BLaER1 (cell line): ENCODE measurements at regions not wholly inside any gene's neighbourhood (a gene's known extent, or its start where the extent isn't known, plus 50 kb on each side); places are given as distances from the start of the nearest gene placed in this dataset.

Experiments
- H3K27ac ChIP-seq: shearing (Covaris generic); formaldehyde crosslinking; 2 replicates; pipeline ENCODE4 v1.8.1; 2022
- H3K27me3 ChIP-seq: shearing (Covaris generic); formaldehyde crosslinking; 2 replicates; pipeline ENCODE4 v1.8.1; 2022
- H3K36me3 ChIP-seq: shearing (Covaris generic); formaldehyde crosslinking; 2 replicates; pipeline ENCODE4 v1.8.1; 2022
- H3K4me1 ChIP-seq: shearing (Covaris generic); formaldehyde crosslinking; 2 replicates; pipeline ENCODE4 v1.8.1; 2022
- H3K4me2 ChIP-seq: shearing (Covaris generic); formaldehyde crosslinking; 2 replicates; pipeline ENCODE4 v1.8.1; 2022
- H3K4me3 ChIP-seq: shearing (Covaris generic); formaldehyde crosslinking; 2 replicates; pipeline ENCODE4 v1.8.1; 2022
- H3K9ac ChIP-seq: shearing (Covaris generic); formaldehyde crosslinking; 2 replicates; pipeline ENCODE4 v1.8.1; 2022
- H3K9me3 ChIP-seq: shearing (Covaris generic); formaldehyde crosslinking; 2 replicates; pipeline ENCODE4 v1.8.1; 2022
- H4K20me1 ChIP-seq: shearing (Covaris generic); formaldehyde crosslinking; 2 replicates; pipeline ENCODE4 v1.8.1; 2022
- Cebpa-rat ChIP-seq: shearing (Covaris generic); IDR thresholded peaks from 2 replicates; pipeline ENCODE4 v1.8.1; 2022

DNA sequence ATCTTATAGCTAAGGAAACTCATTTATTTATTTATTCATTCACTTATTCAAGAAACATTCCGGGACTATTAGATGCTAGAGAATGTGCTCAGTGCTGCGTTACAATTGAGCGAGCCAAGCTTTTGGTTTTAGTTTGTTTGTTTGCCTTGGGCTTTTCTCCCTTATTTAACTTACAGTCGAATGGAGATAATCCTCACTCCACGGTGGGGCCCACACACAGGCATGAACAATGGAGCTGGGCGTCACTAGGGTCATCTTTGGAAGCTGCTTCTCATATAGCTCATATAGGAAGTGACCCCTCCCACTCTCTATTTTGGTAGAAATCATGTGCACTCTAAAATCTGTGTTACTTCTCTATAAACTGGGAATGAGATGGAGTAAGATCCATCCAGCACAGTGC, 210.0 kb downstream of the TMEM114 start:
- H3K9ac ChIP-seq = no peak overlapping the region
- H3K36me3 ChIP-seq = no peaks in the 10 kb centered on the region
- H3K27me3 ChIP-seq = no peaks in the 10 kb centered on the region
- H4K20me1 ChIP-seq = no peaks in the 10 kb centered on the region
- peaks cover 11% of the 10 kb centered on the region for H3K4me1 ChIP-seq
- no peaks in the 10 kb centered on the region for H3K9me3 ChIP-seq
- H3K4me3 ChIP-seq = no peak overlapping the region
- no peak overlapping the region for H3K4me2 ChIP-seq
- no peak overlapping the region for H3K27ac ChIP-seq
- no peak for TF ChIP-seq Cebpa-rat

DNA sequence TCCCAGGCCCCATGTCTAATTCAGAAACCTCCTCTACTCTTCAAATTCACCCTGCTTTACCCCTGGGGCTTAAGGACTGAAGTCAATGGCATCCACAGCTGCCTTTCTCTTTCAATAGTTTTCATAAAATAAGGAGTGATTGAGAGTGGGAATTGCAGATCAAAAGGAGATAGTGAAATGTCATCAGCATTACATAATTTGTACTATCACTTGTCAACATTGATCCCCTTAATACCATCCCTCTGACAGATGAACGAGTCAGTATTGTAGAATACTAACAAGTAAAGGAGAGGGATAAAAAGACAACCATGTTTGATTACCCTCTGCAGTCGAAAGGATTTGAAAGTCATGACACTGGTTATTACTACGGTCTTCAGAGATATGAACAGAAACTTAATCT, 212.4 kb downstream of the TMEM114 start:
- no peaks in the 10 kb centered on the region for H3K9me3 ChIP-seq
- H3K27me3 ChIP-seq = no peaks in the 10 kb centered on the region
- H3K4me1 ChIP-seq = no peaks in the 10 kb centered on the region
- H3K4me3 ChIP-seq = no peak overlapping the region
- H3K36me3 ChIP-seq = no peaks in the 10 kb centered on the region
- no peak overlapping the region for H3K9ac ChIP-seq
- no peak overlapping the region for H3K27ac ChIP-seq
- TF ChIP-seq Cebpa-rat = no peak
- H4K20me1 ChIP-seq = no peaks in the 10 kb centered on the region
- H3K4me2 ChIP-seq = no peak overlapping the region

DNA sequence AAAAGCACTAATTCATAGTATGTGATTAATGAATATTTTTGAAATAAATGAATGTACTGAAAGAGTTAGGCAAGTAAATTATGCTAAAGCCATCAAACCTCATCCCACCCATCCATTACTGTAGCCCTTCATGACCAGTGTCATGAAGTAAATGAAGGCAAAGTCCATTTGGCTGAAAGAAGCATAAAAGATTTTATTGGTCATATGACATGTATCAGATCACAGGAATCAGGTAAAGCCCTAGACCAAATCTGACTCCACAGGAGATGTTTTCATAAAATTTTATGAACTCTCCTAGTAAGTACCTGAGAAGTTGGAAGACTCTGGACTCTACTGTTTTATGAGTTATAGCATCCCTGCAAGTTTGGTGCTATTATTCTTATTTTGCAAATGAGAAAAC, 213.5 kb downstream of the TMEM114 start:
- H3K27me3 ChIP-seq = no peaks in the 10 kb centered on the region
- no peak overlapping the region for H3K27ac ChIP-seq
- H3K4me1 ChIP-seq = no peaks in the 10 kb centered on the region
- H3K9me3 ChIP-seq = 0 out of 2 replicates have a peak, but pooled peaks cover 3% of the 10 kb centered on the region
- no peak overlapping the region for H3K4me2 ChIP-seq
- no peaks in the 10 kb centered on the region for H3K36me3 ChIP-seq
- H4K20me1 ChIP-seq = no peaks in the 10 kb centered on the region
- no peak for TF ChIP-seq Cebpa-rat
- no peak overlapping the region for H3K4me3 ChIP-seq
- H3K9ac ChIP-seq = no peak overlapping the region

DNA sequence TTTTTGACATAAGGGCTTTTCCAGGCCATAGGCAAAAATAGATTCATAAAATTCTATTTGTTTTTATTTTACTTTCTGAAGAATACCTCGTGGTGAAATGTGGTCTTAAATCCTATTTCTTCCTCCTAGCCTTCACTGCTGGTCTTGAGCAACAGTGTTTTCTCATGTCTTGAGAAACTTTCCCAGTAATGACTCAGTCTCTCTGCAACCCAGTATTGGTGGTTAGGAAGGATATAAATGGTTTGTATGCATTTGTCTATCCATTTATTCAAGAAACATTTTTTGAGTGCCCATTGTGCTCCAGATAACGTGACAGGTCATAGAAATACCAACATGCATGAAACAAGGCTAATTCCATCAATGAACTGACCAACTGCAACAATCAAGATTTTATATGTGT, 213.9 kb downstream of the TMEM114 start:
- H3K9ac ChIP-seq = no peak overlapping the region
- no peak overlapping the region for H3K27ac ChIP-seq
- 0 out of 2 replicates have a peak, but pooled peaks cover 3% of the 10 kb centered on the region for H3K9me3 ChIP-seq
- H3K36me3 ChIP-seq = no peaks in the 10 kb centered on the region
- H3K4me2 ChIP-seq = no peak overlapping the region
- H3K27me3 ChIP-seq = no peaks in the 10 kb centered on the region
- no peaks in the 10 kb centered on the region for H4K20me1 ChIP-seq
- no peak for TF ChIP-seq Cebpa-rat
- H3K4me1 ChIP-seq = no peaks in the 10 kb centered on the region
- no peak overlapping the region for H3K4me3 ChIP-seq

DNA sequence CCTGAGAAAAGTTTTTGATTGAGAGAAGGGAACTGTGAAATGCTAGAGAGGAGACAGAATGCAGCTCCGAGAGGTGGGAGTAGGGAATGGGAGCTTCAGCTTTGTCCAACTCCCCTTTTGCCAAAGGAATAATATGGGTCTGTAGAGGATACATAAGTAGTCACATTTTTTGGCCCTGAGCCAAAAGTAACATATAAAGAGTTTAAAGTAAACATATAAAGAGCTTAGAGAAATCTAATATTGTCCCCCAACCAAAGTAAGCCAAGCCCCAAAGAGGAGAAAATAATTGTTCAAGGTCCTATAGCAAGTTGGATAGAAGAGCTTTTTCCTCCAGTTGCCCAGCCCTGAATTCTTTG, 215.1 kb downstream of the TMEM114 start:
- Histone ChIP-seq H3K27me3 (no peaks in the 10 kb centered on the region), H4K20me1 (no peaks in the 10 kb centered on the region), H3K9ac (no peak overlapping the region), H3K9me3 (peaks cover 3% of the 10 kb centered on the region; the same call in 1 of the 2 replicates), H3K27ac (no peak overlapping the region), H3K4me3 (no peak overlapping the region), H3K36me3 (no peaks in the 10 kb centered on the region), H3K4me2 (no peak overlapping the region), H3K4me1 (no peaks in the 10 kb centered on the region)
- no peak for TF ChIP-seq Cebpa-rat

DNA sequence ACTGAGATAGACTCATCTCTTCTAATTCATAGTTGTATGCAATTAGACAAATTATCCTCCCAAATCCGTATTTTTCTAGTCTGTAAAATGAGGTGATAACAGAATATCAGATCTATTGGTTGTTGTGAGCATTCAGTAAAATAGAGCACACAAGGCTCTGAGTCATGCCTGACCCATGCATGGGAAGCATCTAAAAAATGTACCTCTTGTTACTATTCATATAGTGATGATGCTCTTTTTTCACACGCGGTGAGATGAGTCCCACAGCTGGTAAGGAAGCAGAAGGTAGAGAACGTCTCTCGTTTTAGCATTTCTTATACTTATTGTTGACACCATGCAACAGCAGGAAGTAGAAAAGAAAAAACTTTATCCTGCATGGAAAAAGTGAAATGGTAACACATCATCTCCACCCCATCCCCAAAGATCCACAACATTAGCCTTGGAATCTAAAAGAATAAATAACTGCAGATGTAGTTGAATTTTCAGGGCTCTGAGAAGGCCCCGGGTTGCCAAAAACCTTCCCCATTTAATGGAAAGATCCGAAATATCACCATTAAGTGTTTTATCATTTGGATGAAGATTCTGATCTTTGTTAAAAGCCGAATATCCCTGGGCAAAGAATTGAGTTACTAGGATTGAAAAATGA, 215.6 kb downstream of the TMEM114 start:
- H3K27ac ChIP-seq = no peak overlapping the region
- no peaks in the 10 kb centered on the region for H3K36me3 ChIP-seq
- H3K4me2 ChIP-seq = no peak overlapping the region
- H4K20me1 ChIP-seq = no peaks in the 10 kb centered on the region
- no peaks in the 10 kb centered on the region for H3K4me1 ChIP-seq
- no peak for TF ChIP-seq Cebpa-rat
- H3K4me3 ChIP-seq = no peak overlapping the region
- H3K9me3 ChIP-seq = peaks cover 3% of the 10 kb centered on the region; the same call in 1 of the 2 replicates
- no peaks in the 10 kb centered on the region for H3K27me3 ChIP-seq
- H3K9ac ChIP-seq = no peak overlapping the region

DNA sequence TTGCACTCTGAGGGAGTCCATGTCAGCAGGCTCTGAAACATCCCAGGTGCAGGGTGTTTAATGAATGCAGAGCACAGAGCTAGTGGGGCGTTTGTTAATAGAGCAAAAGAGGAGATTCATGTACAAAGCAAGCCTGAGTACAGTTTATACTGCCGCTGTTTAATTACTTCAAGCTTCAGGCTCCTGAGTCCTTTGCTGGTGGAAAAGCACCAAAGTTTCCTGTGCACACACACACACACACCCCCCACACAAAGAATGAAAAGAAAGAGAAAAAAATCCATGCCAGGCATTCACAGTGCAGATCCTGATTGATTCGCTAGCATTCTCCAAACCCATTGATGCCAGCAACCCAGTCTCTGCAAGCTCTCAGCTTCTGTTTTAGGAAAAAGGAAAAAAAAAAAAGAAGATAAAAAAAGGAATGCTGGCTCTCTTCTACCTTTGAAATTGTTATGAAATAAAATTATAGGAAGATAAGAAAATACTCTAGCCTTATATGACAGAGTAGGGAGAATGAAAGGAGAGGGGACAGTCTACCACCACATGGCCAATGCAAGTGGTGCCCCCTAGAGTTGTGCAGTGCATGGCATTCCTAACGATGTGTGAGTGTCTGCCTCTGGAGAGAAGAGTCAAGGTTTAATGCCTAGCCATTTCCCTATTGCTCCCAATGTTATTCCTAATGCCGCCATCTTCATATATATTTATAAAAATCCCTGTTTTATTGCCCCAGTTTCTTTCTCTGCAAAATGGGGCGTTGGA, 216.5 kb downstream of the TMEM114 start:
- Histone ChIP-seq H3K4me2 (no peak overlapping the region), H3K9me3 (peaks cover 3% of the 10 kb centered on the region; the same call in 1 of the 2 replicates), H3K27ac (no peak overlapping the region), H4K20me1 (no peaks in the 10 kb centered on the region), H3K9ac (no peak overlapping the region), H3K27me3 (no peaks in the 10 kb centered on the region), H3K4me1 (no peaks in the 10 kb centered on the region), H3K36me3 (no peaks in the 10 kb centered on the region), H3K4me3 (no peak overlapping the region)
- TF ChIP-seq Cebpa-rat = no peak

DNA sequence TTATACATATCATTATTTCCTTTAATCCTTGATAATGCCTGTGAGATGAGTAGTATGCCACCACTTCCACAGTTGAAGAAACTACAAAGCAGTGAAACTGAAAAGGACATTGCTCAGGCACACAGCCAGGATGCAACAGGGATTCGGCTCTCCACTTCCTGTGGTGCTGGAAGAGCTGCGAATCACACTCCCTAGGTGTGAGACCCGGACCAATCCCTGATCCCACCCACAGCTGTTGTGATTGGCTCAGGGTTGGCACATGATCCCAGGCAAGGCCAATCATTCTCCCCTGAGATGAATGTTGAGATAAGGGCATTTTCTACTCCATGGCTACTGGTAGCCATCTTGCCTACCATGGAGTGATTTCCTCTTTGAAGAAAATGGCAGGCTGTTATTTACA, 218.2 kb downstream of the TMEM114 start:
- no peak overlapping the region for H3K27ac ChIP-seq
- no peak for TF ChIP-seq Cebpa-rat
- no peaks in the 10 kb centered on the region for H3K27me3 ChIP-seq
- H3K4me2 ChIP-seq = no peak overlapping the region
- no peaks in the 10 kb centered on the region for H3K4me1 ChIP-seq
- no peaks in the 10 kb centered on the region for H3K36me3 ChIP-seq
- no peaks in the 10 kb centered on the region for H4K20me1 ChIP-seq
- H3K4me3 ChIP-seq = no peak overlapping the region
- H3K9me3 ChIP-seq = peaks cover 3% of the 10 kb centered on the region; the same call in 1 of the 2 replicates
- H3K9ac ChIP-seq = no peak overlapping the region

DNA sequence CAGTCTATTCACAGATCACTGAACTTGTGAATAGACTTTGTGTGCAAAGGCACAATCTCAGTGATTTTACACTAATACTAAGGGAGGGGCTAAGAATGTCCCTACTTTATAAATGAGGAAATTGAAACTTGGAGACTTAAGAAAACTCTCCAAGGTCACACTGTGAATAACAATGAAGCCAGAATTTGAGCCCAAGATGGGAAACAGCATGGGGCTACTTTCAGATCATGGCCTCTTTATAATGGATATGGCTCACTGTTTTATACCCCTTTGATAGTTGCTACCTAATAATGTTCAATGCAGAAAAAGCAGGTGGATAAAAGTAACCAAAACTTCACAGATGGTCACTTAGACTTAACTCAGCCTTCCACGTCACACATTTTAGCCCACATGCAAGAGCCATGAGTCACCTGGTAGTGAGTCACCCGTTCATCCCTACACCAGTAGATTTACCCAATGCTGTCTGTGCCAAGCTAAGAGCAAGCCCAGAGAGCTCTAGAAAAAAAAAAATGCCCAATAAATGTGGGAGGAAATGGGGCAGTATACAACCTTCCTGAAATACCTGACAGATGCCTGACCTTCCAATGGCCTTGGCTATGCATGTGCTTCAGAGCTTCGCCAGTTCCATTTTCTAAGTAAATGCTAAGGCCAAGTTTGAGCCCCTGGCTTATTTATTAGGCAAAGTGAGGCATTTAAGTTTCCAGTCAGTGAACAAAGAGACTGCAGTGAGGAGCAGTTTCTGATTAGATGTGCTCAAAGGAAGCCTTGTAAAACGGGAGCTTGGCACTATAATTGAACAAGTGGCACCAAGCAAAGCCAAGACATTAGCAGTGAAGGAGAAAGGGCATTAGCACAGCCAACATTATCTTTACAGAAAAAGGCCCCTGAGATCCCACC, 219.7 kb downstream of the TMEM114 start:
- Histone ChIP-seq H3K9me3 (peaks cover 3% of the 10 kb centered on the region; the same call in 1 of the 2 replicates), H3K9ac (no peak overlapping the region)
- no peak for TF ChIP-seq Cebpa-rat

DNA sequence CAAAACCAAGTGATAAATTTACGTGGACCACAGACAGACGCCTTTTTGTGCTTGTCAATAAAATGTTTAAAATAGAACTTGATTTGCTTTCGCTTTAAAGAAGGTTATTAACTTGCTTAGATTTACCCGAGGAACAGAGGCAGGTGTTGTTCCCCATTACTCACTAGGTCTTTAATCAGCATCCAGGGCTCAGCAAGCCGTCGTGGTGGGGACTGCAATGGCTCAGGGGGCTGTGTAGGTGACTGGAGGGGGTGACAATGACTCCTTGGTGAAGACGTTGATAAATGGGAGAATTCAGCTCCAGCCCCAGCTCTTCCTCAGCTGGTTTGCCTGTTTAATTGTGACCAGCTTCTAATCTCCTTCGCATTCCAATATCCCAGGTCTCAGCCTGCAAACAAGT, 231.4 kb downstream of the TMEM114 start:
- no peak for TF ChIP-seq Cebpa-rat
- Histone ChIP-seq H3K36me3 (no peaks in the 10 kb centered on the region), H3K27me3 (no peaks in the 10 kb centered on the region), H3K27ac (no peak overlapping the region), H4K20me1 (no peaks in the 10 kb centered on the region), H3K9me3 (no peaks in the 10 kb centered on the region), H3K4me3 (no peak overlapping the region), H3K4me2 (no peak overlapping the region), H3K9ac (no peak overlapping the region), H3K4me1 (no peaks in the 10 kb centered on the region)

More for the DNA sequence above, 219.7 kb downstream of the TMEM114 start:
- no peak overlapping the region for H3K4me2 ChIP-seq
- H3K27ac ChIP-seq = no peak overlapping the region
- no peaks in the 10 kb centered on the region for H4K20me1 ChIP-seq
- H3K27me3 ChIP-seq = no peaks in the 10 kb centered on the region
- H3K4me3 ChIP-seq = no peak overlapping the region
- no peaks in the 10 kb centered on the region for H3K36me3 ChIP-seq
- H3K4me1 ChIP-seq = no peaks in the 10 kb centered on the region
